ENCODE measurements at regions not wholly inside any gene's neighbourhood (a gene's known extent, or its start where the extent isn't known, plus 50 kb on each side); places are given as distances from the start of the nearest gene placed in this dataset.

GRCh38 chr5:38655691-38656090 is 99.2 kb upstream of the LIFR start:
- no peaks in the 10 kb centered on the region for H3K9me3 Mint-ChIP-seq
- no peaks in the 10 kb centered on the region for H3K4me1 Mint-ChIP-seq (ENCODE audit: low read depth)
- H3K36me3 Mint-ChIP-seq (ENCODE audit: low read depth): no peaks in the 10 kb centered on the region
- no peak for DNase-seq (ENCODE audit: low spot score)
- peaks cover 9% of the 10 kb centered on the region for H3K27me3 Mint-ChIP-seq (ENCODE audit: low read depth)
- H3K27ac Mint-ChIP-seq: no peak overlapping the region
- H3K4me3 Mint-ChIP-seq: no peak overlapping the region

GRCh38 chr5:38656568-38656967 is 100.1 kb upstream of the LIFR start:
- no peak overlapping the region for H3K4me3 Mint-ChIP-seq
- H3K4me1 Mint-ChIP-seq (ENCODE audit: low read depth): no peaks in the 10 kb centered on the region
- H3K9me3 Mint-ChIP-seq: no peaks in the 10 kb centered on the region
- H3K27ac Mint-ChIP-seq: no peak overlapping the region
- no peaks in the 10 kb centered on the region for H3K36me3 Mint-ChIP-seq (ENCODE audit: low read depth)
- no peak for DNase-seq (ENCODE audit: low spot score)
- peaks cover 9% of the 10 kb centered on the region for H3K27me3 Mint-ChIP-seq (ENCODE audit: low read depth)

GRCh38 chr5:38657020-38657419 is 100.6 kb upstream of the LIFR start:
- Mint-ChIP-seq H3K27me3 (ENCODE audit: low read depth) (peaks cover 10% of the 10 kb centered on the region), H3K4me3 (no peak overlapping the region), H3K4me1 (ENCODE audit: low read depth) (no peaks in the 10 kb centered on the region), H3K9me3 (no peaks in the 10 kb centered on the region), H3K36me3 (ENCODE audit: low read depth) (no peaks in the 10 kb centered on the region), H3K27ac (no peak overlapping the region)
- no peak for DNase-seq (ENCODE audit: low spot score)

- Mint-ChIP-seq H3K27me3 (ENCODE audit: low read depth) (peaks cover 11% of the 10 kb centered on the region), H3K4me3 (no peak overlapping the region), H3K36me3 (ENCODE audit: low read depth) (no peaks in the 10 kb centered on the region), H3K27ac (no peak overlapping the region), H3K9me3 (no peaks in the 10 kb centered on the region), H3K4me1 (ENCODE audit: low read depth) (no peaks in the 10 kb centered on the region)
- no peak for DNase-seq (ENCODE audit: low spot score)
These were observed 103.8 kb upstream of the LIFR start for GRCh38 chr5:38660194-38660668.

GRCh38 chr5:38662090-38662489 is 105.6 kb upstream of the LIFR start:
- no peaks in the 10 kb centered on the region for H3K4me1 Mint-ChIP-seq (ENCODE audit: low read depth)
- no peaks in the 10 kb centered on the region for H3K36me3 Mint-ChIP-seq (ENCODE audit: low read depth)
- H3K9me3 Mint-ChIP-seq: no peaks in the 10 kb centered on the region
- H3K27me3 Mint-ChIP-seq (ENCODE audit: low read depth): peaks cover 11% of the 10 kb centered on the region
- no peak overlapping the region for H3K4me3 Mint-ChIP-seq
- H3K27ac Mint-ChIP-seq: no peak overlapping the region
- no peak for DNase-seq (ENCODE audit: low spot score)

GRCh38 chr5:38663249-38663648 is 106.8 kb upstream of the LIFR start:
- no peaks in the 10 kb centered on the region for H3K4me1 Mint-ChIP-seq (ENCODE audit: low read depth)
- no peak overlapping the region for H3K27ac Mint-ChIP-seq
- H3K36me3 Mint-ChIP-seq (ENCODE audit: low read depth): no peaks in the 10 kb centered on the region
- no peak overlapping the region for H3K4me3 Mint-ChIP-seq
- no peak for DNase-seq (ENCODE audit: low spot score)
- no peaks in the 10 kb centered on the region for H3K9me3 Mint-ChIP-seq
- peaks cover 11% of the 10 kb centered on the region for H3K27me3 Mint-ChIP-seq (ENCODE audit: low read depth)

GRCh38 chr5:38666668-38667498 is 110.4 kb upstream of the LIFR start:
- H3K4me3 Mint-ChIP-seq: no peak overlapping the region
- DNase-seq (ENCODE audit: low spot score): no peak
- H3K9me3 Mint-ChIP-seq: no peaks in the 10 kb centered on the region
- no peaks in the 10 kb centered on the region for H3K36me3 Mint-ChIP-seq (ENCODE audit: low read depth)
- no peaks in the 10 kb centered on the region for H3K4me1 Mint-ChIP-seq (ENCODE audit: low read depth)
- H3K27ac Mint-ChIP-seq: no peak overlapping the region
- H3K27me3 Mint-ChIP-seq (ENCODE audit: low read depth): peaks cover 7% of the 10 kb centered on the region

- no peak for DNase-seq (ENCODE audit: low spot score)
- Mint-ChIP-seq H3K36me3 (ENCODE audit: low read depth) (no peaks in the 10 kb centered on the region), H3K27ac (no peak overlapping the region), H3K27me3 (ENCODE audit: low read depth) (peaks cover 5% of the 10 kb centered on the region), H3K4me1 (ENCODE audit: low read depth) (no peaks in the 10 kb centered on the region), H3K9me3 (no peaks in the 10 kb centered on the region), H3K4me3 (no peak overlapping the region)
These were observed 111.0 kb upstream of the LIFR start for GRCh38 chr5:38667499-38667776.

GRCh38 chr5:38669361-38669880 is 113.0 kb upstream of the LIFR start:
- Mint-ChIP-seq H3K4me1 (ENCODE audit: low read depth) (no peaks in the 10 kb centered on the region), H3K9me3 (no peaks in the 10 kb centered on the region), H3K4me3 (no peak overlapping the region), H3K36me3 (ENCODE audit: low read depth) (no peaks in the 10 kb centered on the region), H3K27ac (no peak overlapping the region), H3K27me3 (ENCODE audit: low read depth) (peaks cover 5% of the 10 kb centered on the region)
- no peak for DNase-seq (ENCODE audit: low spot score)

- DNase-seq (ENCODE audit: low spot score): no peak
These were observed 113.6 kb upstream of the LIFR start for GRCh38 chr5:38670066-38670465.

GRCh38 chr5:38670878-38671277 is 114.4 kb upstream of the LIFR start:
- Mint-ChIP-seq H3K27ac (no peak overlapping the region), H3K36me3 (ENCODE audit: low read depth) (no peaks in the 10 kb centered on the region), H3K9me3 (no peaks in the 10 kb centered on the region), H3K27me3 (ENCODE audit: low read depth) (peaks cover 3% of the 10 kb centered on the region), H3K4me3 (no peak overlapping the region), H3K4me1 (ENCODE audit: low read depth) (no peaks in the 10 kb centered on the region)
- no peak for DNase-seq (ENCODE audit: low spot score)

More at GRCh38 chr5:38670066-38670465, 113.6 kb upstream of the LIFR start:
- Mint-ChIP-seq H3K4me3 (no peak overlapping the region), H3K27me3 (ENCODE audit: low read depth) (peaks cover 5% of the 10 kb centered on the region), H3K9me3 (no peaks in the 10 kb centered on the region), H3K36me3 (ENCODE audit: low read depth) (no peaks in the 10 kb centered on the region), H3K27ac (no peak overlapping the region), H3K4me1 (ENCODE audit: low read depth) (no peaks in the 10 kb centered on the region)

GRCh38 chr5:38672059-38672788 is 115.8 kb upstream of the LIFR start:
- no peaks in the 10 kb centered on the region for H3K36me3 Mint-ChIP-seq (ENCODE audit: low read depth)
- peaks cover 3% of the 10 kb centered on the region for H3K27me3 Mint-ChIP-seq (ENCODE audit: low read depth)
- DNase-seq (ENCODE audit: low spot score): no peak

GRCh38 chr5:38673671-38674071 is 117.2 kb upstream of the LIFR start:
- Mint-ChIP-seq H3K27ac (no peak overlapping the region), H3K4me3 (no peak overlapping the region), H3K4me1 (ENCODE audit: low read depth) (no peaks in the 10 kb centered on the region), H3K27me3 (ENCODE audit: low read depth) (peaks cover 3% of the 10 kb centered on the region), H3K36me3 (ENCODE audit: low read depth) (no peaks in the 10 kb centered on the region), H3K9me3 (no peaks in the 10 kb centered on the region)
- no peak for DNase-seq (ENCODE audit: low spot score)

More at GRCh38 chr5:38672059-38672788, 115.8 kb upstream of the LIFR start:
- H3K4me1 Mint-ChIP-seq (ENCODE audit: low read depth): no peaks in the 10 kb centered on the region
- H3K27ac Mint-ChIP-seq: no peak overlapping the region
- H3K4me3 Mint-ChIP-seq: no peak overlapping the region
- no peaks in the 10 kb centered on the region for H3K9me3 Mint-ChIP-seq

GRCh38 chr5:38675443-38675842 is 119.0 kb upstream of the LIFR start:
- no peaks in the 10 kb centered on the region for H3K9me3 Mint-ChIP-seq
- no peaks in the 10 kb centered on the region for H3K4me1 Mint-ChIP-seq (ENCODE audit: low read depth)
- no peak overlapping the region for H3K27ac Mint-ChIP-seq
- H3K4me3 Mint-ChIP-seq: no peak overlapping the region
- H3K36me3 Mint-ChIP-seq (ENCODE audit: low read depth): no peaks in the 10 kb centered on the region
- H3K27me3 Mint-ChIP-seq (ENCODE audit: low read depth): no peaks in the 10 kb centered on the region
- DNase-seq (ENCODE audit: low spot score): no peak

All from T-helper 2 cell treated with Interferon-gamma antibody and Interleukin-4, amounts not matched to agents 5 μg/mL and 100 μg/mL, for 36 hours (primary cell).